HG03103 (cell line): ENCODE measurements at regions not wholly inside any gene's neighbourhood (a gene's known extent, or its start where the extent isn't known, plus 50 kb on each side); places are given as distances from the start of the nearest gene placed in this dataset.
A peak's percentile ranks its signal among the peaks of the same experiment; 100 is the strongest.
"Not testable (repeated sequence)": the region's sequence is repeated elsewhere in the genome, so short reads cannot be mapped to it uniquely, and the experiment has no call there.

ENCODE experiments used
- ATAC-seq: cut with Tn5 transposase; IDR thresholded peaks from one replicate; pipeline ENCODE4 v1.9.1; 2021; ENCODE audit warnings: low read depth; ENCODE audit not compliant: unreplicated experiment

DNA sequence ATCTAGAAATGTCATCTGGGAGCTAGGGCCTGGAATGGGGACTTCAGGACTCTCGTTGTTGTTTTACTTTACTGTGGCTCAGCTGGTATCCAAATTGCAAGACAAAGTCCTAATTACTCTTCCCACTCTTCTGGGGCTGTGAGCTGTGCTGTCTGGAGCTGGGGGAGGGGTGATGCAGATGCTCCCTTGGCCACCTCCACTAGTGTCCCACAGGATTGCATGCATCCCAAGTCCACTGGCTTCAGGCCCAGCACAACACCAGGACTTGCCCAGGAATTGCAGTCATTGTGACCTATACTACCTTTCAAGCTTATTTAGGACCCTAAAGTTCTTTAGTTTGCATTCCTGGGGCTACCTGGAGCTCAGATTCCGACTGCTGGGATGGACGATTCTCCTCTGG is 366.1 kb upstream of the FAM47C start:
- no peak for ATAC-seq

GRCh38 chrX:36650622-36651021 is 357.5 kb upstream of the FAM47C start:
- no peak for ATAC-seq

DNA sequence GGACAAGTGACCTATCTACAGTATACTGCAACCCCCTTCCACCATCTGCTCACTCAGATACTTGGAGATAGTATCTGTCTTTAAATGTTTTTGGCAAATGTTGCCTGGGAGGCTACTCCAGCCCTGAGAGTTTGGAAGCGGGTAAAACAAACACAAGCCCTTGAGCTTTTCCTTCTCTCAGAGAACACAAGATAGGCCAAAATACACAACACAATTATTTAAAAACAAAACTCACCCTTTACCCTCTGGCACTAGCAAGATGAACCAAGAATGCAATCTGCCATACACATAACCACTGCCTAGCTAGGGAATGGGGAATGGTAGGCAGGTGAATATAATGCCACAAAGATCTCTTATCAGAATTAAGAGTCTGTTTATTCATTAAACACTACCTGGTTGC is 324.7 kb upstream of the FAM47C start:
- ATAC-seq, result no peak

GRCh38 chrX:36684053-36684452 is 324.1 kb upstream of the FAM47C start:
- no peak for ATAC-seq

- no peak for ATAC-seq
These were observed 286.2 kb upstream of the FAM47C start for GRCh38 chrX:36721990-36722389.

DNA sequence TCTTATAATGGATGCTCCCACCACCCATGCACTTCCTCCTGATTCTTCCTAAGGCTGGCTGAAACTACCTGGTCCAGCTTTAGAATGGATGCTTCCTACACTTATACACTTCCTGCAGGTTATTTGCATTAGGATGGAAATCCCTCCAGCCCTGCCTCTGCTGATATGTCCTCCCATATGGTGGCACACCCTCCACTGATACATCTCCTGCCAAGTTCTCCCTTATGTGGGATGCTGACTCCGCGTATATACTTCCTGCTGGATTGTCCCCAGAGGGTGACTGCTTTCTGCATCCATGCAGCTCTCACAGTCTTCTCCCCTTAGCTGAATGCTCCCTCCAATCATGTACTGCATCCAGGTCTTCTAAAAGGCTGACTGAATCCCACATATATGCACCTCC is 254.6 kb upstream of the FAM47C start:
- no peak for ATAC-seq

DNA sequence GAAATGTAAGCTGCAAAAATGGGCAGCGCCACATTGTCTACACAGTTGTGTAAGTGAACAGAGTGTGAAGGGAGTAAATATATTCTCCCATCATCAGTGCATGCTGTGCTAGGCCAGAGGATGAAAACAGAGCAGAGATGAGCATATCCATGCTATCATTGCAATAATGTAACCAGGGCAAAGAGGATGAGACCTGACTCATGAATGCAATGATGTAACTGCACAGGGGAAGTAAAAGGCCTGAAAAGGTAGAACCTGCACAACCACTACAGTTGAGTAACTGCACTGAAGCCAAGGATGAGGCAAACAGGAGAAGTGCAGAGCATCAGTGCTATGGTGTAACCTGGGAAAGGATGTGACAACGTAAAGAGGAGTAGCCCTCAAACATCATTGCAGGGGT is 220.4 kb upstream of the FAM47C start:
- no peak for ATAC-seq

DNA sequence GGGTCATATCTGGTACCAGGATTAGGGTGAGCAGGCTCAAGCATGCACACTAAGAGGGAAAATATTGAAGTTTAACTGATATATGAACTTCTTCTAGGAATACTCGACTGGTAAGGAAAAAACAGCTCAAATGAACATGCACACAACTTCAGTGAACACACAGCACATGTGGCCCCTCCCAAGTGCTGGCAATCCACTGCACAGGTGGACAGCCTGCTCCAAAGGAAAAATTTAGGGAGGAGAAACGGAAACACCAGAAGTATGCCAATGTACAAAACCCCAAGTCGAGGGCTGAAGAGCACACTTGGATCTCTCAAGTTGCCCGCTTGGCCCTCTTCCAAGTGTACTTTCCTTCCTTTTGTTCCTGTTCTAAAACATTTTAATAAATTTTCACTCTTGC is 205.0 kb upstream of the FAM47C start:
- no peak for ATAC-seq

- no peak for ATAC-seq
These were observed 204.1 kb upstream of the FAM47C start for GRCh38 chrX:36804066-36804465.

DNA sequence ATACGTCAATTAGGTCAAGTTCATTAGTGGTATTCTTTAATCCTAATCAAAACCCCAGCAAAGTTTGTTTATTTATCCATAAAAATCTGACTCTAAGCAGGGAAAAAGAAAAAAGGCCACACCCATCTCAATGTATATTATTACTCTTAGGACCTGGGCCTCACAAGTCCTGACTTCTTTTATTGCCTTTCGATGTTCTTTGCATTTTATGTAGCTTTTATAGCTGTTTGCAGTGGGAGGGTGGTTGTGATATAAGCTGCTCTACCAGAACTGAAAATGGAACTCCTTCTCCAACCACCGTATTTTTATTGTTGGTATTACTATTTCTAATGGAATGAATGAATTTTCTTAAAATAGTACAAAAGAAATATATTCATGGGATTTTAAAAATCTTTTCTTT is 163.3 kb upstream of the FAM47C start:
- ATAC-seq, result no peak

- ATAC-seq, result no peak
These were observed 160.7 kb upstream of the FAM47C start for GRCh38 chrX:36847496-36847895.

GRCh38 chrX:36849407-36849806 is 158.8 kb upstream of the FAM47C start:
- no peak for ATAC-seq

DNA sequence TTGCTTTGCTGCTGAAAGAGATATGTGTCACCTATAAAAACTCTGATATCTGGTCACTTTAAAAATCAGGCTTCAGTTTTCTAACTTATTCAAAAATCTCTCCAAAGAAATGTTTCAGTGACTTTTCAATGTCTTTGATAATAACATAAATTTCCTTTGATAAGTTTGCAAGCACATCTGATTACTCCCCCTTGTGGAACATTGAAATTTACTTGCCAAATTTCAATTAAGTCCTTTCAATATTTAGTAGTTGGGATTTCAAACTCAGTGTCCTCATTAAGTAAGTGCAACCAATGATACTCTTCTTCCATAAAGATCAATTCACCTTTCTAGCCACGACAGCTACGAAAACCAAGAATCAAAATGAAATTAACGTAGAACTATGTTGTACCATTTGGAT is 151.3 kb upstream of the FAM47C start:
- no peak for ATAC-seq

DNA sequence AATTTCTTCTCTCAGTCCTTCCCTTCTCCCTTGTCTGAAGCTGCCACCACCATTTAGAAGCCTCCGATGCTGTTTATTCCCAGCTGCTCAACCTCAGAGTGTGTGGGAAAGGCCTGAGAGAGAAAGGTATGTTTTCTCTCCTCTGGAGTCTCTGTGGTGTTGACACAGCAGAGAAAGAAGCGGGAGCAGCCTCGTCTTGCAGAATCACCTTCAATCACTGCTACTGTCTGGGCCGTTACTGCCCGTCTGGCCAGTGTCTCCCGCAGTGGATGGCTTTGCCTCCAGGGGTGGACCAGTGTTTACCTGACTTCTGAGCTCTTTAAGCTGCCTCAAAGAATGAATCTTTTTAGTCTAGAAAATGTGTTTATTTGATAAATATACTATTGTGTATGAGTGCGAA is 148.9 kb upstream of the FAM47C start:
- ATAC-seq, result no peak

GRCh38 chrX:36861601-36862000 is 146.6 kb upstream of the FAM47C start:
- no peak for ATAC-seq

- ATAC-seq, result no peak
These were observed 141.0 kb upstream of the FAM47C start for GRCh38 chrX:36867143-36867542.

GRCh38 chrX:36868592-36868991 is 139.6 kb upstream of the FAM47C start:
- ATAC-seq, result no peak

GRCh38 chrX:36869457-36869856 is 138.7 kb upstream of the FAM47C start:
- ATAC-seq, result no peak

GRCh38 chrX:36897690-36898089 is 110.5 kb upstream of the FAM47C start:
- no peak for ATAC-seq

DNA sequence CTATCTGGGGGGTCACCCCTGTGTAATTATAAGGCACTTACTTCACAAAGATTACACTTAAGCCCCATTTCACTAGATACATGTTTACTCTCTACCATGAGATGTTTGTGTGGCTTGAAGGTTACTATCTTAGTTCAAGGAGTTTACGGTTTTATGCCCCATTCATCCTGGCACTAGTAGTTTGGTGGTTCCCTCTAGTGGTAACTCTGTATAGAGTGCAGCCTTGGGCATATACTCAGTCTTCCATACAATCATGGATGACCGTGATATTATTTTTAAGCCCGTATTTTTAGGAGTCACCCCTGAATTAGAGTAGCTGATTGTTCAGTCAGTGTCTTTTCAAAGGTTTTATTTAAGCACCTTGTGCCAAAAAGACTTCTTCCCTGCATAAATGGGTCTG is 109.9 kb upstream of the FAM47C start:
- ATAC-seq, result no peak

DNA sequence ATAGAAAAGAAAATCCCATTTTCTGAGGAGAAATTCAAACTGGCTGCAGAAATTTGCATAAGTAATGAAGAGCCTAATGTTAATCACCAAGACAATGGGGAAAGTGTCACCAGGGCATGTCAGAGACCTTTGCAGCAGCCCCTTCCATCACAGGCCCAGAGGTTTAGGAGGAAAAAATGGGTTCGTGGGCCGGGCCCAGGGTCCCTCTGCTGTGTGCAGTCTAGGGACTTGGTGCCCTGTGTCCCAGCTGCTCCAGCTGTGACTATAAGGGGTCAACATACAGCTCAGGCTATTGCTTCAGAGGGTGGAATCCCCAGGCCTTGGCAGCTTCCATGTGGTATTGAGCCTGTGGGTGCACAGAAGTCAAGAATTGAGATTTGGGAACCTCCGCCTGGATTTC is 103.6 kb upstream of the FAM47C start:
- not testable (repeated sequence) for ATAC-seq

DNA sequence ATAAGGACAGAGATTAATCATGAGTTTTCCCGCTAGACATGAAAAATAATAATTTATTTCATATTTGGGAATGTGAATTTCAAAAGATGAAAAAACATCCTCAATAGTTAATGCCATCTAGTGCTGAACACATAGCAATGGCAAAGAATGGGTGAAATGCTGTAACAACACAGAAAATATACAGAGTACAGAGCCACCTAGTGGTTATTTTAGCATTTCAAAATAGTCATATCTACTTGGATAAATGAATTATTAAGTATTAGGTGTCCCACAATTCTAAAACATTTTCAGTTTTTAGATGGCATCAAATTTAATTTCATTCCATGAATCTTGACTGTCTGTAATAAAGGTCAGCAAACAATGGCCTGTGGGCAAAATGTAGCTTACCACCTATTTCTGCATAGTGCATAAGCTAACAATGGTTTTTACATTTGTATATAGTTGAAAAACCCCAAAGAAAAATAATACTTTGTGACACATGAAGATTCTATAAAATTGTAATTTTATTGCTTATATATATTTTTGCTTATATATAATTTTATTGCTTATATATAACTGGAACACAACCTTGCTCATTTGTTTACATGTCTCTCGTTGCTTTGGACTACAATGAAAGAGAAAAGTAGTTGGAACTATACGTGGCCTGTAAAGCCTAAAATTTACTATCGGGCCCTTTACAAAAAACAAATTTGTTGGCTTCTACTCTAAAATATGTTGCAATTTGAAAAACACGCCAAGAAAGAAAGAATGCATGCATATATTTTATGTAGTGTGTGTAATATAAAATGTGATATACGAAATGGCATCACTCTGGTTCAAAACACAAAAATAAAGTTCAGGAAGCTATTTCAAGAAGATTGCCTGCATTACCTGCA is 99.1 kb upstream of the FAM47C start:
- ATAC-seq, result peak; percentile 84

DNA sequence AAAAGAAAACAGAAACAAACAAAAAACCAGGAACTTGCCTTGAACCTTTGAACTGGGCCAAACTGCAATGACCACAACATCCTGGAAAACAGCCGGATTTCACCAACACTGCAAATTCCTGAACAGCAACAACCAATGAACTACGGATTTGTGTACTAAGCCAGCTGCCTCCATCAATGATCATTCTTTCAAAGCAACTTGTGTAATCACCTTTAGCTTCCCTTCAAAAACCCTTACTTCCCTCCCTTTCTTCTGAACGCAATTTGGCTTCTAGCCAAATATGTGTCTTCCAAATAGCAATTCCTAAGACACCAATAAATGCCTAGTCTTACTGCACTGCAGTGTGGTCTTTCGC is 98.5 kb upstream of the FAM47C start:
- no peak for ATAC-seq
